NCI-H128 (cell line): ENCODE measurements at regions not wholly inside any gene's neighbourhood (a gene's known extent, or its start where the extent isn't known, plus 50 kb on each side); places are given as distances from the start of the nearest gene placed in this dataset.

Experiments used
- DNase-seq: peaks from one replicate; lab custom pipeline; 2025; ENCODE audit not compliant: unreplicated experiment; lab: John Stamatoyannopoulos, UW

DNA sequence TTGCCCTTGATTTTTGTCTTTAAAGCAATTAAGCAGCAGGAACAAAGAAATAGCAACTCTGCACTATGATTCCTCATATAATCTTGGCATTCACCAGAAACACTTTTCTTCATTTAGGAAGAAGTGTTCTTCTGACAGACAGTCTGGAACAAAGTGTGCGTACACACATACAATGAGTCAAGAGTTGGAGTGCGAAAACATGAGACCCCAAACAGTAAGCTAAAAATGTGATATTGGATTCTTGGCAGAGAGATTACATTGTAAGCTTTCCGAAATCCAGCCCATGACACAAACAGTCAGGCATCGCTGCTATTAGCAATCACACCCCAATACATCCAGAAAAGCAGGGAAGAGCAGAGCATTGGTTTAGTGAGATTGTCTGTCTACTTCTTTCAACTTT is 306.7 kb upstream of the TBC1D5 start:
- no peak for DNase-seq

- no peak for DNase-seq
Measured at GRCh38 chr3:18047052-18047451, 304.6 kb upstream of the TBC1D5 start.

- DNase-seq, result no peak
Measured at GRCh38 chr3:18046131-18046915, 303.9 kb upstream of the TBC1D5 start.

DNA sequence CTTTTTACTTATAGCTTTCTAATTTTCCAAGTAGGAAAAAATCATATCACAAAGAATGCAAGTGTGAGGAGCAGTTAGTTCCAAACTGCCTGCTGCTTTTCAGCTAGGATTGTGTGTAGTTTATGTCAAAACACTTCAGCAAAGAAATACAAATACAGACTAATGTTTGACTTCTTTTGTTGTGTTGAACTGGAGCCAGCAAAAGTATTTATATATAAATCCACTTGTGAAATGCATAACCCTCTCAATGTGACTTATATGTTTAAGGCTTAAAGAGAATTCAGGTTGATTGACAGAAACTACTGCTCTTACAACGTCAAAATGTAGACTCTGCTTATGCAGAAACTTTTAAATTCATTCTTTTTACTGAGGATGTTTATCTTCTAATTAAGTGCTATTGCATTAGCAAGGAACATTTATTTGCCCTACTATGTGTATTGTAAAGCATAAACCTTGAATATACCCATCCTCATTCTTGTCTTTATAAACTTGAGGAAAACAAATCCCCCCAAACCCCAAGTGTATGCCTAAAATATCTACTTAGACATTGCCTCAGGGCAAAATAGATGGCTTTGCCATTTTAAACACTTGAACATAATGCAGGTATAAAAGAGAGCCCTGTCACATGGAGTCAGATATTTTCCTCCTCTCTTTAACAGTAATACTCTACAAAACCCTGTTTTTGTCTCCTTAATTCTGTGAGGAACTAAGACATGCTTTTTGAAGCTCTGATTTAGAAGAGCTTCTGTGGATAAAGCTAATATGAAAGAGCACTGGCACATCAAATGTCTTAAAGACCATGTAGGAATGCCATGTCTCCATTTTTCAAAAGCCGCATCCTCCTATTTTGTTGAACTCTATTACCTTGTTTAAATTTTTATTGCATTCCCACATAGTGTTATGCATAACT is 302.8 kb upstream of the TBC1D5 start:
- no peak for DNase-seq

DNA sequence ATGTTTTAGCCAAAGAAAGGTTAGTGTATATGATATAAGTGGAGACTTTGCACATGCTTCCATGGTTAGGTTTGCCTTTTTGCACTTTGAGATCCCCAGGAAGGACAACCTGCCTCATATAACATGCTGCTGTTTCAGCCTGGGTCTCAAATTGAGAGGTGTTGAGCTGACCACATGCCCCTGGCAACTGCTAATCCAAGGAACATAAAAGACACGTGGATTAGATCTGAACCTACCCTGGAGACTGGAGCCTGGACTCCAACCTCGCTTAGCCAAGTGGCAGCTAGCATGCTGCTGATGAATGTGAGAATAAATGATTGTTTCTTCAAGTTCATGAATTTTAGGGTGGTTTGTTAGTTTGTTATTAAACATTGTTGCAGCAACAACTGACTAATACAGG is 301.8 kb upstream of the TBC1D5 start:
- no peak for DNase-seq

DNA sequence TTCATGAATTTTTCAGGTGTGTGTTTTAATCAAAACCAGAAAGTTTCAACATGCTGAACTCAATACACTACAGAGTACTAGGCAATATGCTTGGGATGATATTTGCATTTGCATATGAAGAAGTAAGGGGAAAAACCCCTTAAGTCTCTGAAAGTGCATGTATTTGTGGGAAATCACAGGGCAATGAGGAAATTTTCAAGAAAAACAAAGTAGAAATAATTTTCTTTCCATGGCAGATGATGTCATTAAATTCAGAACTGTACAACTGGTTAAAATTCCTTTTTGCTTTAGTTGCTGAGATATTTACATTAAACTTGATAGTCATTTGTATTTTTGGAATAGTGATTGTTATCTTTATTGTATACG is 294.0 kb upstream of the TBC1D5 start:
- DNase-seq, result no peak

GRCh38 chr3:18035641-18036449 is 293.4 kb upstream of the TBC1D5 start:
- no peak for DNase-seq

DNA sequence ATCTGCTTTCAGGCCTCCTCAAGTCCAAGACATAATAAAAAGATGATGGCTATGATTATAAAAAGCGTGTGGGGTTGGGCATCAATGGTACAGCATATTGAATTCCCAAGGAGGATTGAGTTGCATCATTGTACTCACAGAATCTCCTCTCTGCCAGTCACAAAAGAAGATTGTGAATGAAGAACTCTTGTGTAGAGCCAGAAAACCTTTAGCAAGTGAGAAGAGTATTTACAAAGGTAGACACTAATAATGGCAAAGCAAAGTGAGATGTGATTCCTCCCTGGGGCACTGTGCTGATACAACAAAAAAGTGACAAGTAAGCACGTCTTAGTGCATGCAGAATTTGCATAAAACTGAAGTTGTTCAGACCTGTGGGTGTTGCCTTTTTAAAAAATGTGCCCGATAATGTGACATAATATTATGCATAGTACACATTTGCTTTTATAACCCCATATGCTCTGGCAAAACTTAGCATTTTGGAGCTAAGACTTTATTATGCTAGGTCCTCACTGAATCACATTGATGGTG is 291.2 kb upstream of the TBC1D5 start:
- DNase-seq, result no peak

GRCh38 chr3:18030371-18030870 is 288.0 kb upstream of the TBC1D5 start:
- no peak for DNase-seq

GRCh38 chr3:18027161-18027939 is 284.9 kb upstream of the TBC1D5 start:
- no peak for DNase-seq

DNA sequence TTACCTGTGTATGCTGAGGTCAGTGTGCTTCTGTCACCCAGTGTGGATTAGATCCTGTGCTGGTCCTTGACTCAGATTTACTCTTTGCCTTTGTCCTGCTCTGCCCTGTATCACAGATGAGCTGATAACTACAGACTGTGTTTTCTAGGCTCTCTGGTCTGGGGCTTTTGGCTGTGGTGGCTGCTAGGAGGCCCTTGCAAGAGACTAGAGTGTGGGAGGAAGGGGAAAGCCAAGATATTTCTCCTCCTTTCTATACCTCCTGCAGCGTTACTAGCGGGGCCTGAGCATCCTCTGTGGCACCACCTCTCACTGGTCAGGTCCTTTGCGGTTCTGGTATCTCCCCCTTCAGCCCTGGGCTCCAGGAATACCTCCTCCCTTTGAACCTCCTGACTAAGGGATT is 282.3 kb upstream of the TBC1D5 start:
- no peak for DNase-seq

DNA sequence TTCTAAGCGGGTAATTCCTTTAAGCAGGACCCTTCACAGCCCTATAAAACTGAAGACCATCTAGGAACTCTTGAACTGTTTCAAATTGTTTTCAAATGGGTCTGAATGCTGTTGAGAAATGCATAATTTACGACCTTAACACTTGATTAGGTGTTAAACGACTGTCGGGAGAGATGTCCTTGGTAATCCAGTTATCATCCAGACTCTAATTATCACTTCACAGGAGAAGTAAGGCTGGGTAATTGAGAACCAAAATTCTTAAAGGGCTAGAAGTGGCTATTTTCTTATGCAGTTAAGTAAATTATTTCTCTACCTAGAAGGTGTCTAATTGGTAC is 276.7 kb upstream of the TBC1D5 start:
- no peak for DNase-seq

- no peak for DNase-seq
Measured at GRCh38 chr3:18018491-18019160, 276.2 kb upstream of the TBC1D5 start.

DNA sequence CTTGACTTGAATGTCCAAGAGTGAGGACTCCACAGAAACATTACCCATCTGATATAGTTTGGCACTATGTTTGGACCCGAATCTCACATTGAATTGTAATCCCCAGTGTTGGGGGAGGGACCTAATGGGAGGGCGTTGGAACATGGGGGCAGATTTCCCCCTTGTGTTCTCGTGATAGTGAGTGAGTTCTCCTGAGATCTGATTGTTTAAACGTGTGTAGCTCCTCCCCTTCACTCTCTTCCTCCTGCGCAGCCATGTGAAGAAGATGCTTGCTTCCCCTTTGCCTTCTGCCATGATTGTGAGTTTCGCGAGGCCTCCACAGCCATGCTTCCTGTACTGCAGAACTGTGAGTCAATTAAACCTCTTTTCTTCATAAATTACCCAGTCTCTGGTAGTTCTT is 273.9 kb upstream of the TBC1D5 start:
- no peak for DNase-seq

DNA sequence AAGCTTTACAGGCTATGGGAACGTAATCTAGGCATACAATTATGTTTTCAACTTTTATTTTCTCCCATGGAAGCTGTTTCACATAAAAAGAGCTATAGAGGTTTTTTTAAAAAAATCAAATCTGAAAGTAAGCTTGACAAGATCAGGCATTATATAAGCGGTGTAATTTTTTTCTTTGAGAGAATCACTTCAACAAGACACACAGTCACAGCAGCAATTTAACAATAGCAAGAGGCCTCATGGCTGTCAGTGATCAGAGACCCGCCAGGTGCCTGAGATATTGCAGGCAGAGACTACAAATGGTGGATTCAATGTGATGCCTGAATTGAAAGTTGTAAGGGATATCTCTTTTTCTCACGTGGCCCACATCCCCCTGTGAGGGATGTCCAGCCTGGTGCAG is 270.5 kb upstream of the TBC1D5 start:
- no peak for DNase-seq

DNA sequence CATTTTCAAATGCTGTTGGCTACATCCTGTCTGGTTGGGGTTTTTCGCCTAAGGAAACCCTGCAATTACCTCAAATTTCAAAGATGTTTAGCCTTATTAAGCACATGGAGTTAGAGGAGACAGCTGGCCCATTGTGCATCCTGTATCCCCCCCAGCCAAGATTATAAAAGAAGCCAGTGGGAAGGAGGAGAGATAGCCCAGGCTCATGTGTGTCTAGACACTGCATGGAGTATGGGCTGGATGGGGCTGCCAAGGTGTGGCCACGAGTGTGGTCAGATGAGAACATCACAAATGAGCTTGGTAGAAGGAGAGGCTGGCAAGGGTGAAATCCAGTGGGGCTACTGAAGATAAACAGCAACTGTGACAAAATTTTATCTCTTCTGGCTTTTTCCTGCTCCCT is 270.0 kb upstream of the TBC1D5 start:
- DNase-seq, result no peak

GRCh38 chr3:18011387-18011786 is 269.0 kb upstream of the TBC1D5 start:
- no peak for DNase-seq

DNA sequence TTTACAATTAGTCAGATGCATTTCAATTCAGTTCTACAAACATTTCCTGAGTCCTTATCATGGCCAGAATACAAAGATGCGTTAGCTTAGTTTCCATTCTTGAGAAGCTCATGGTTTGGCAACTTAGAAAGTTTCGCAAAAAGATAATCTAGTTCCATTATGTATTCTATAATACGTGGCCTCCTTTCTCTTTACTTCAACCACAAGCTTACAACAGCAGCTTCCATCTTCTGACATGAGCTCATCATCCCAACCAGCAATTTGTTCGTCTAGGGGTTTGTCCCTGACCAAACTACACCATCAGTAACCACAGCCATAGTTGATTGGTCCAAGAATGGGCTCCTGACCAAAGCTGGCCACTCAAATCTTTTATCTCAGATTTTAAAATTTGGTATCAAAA is 267.6 kb upstream of the TBC1D5 start:
- no peak for DNase-seq

DNA sequence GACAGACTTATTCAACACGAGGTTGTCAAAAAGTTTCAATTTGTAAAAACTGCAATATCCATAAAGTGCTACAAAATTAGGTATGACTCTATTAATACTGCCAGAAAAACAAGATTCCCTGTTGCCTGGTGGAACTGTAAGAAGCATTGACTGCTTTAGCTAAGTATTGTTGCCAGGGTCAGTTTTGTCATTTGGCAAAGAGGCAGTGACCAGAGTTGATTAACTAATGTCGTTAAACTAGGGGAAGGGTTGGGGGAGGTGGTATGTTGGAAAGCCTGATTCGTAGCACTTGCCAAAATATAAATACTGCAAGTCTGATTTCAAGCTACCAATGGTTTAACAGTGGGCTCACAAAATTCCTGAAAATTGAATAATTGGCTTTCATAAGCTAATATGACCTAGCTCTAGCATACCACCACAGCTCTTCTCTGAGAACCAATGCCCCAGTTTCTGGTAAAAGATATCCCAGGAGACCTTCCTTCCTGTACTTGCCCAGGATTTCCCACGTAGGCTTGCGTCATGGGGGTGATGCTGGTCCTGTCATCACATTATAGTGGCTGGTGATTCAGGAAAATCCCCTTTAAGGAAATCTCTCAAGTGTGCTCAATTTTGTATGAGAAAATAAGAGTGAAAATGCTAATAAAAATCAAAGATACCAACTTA is 266.4 kb upstream of the TBC1D5 start:
- no peak for DNase-seq
